Islet precursor cell (in vitro differentiated cells): ENCODE measurements at regions not wholly inside any gene's neighbourhood (a gene's known extent, or its start where the extent isn't known, plus 50 kb on each side); places are given as distances from the start of the nearest gene placed in this dataset.

Source experiments
- DNase-seq: peaks from one replicate; pipeline ENCODE4 v3.0.0-alpha.2; 2018

GRCh38 chr10:128780156-128780761 is 654.0 kb upstream of the MKI67 start:
- DNase-seq, result no peak

DNA sequence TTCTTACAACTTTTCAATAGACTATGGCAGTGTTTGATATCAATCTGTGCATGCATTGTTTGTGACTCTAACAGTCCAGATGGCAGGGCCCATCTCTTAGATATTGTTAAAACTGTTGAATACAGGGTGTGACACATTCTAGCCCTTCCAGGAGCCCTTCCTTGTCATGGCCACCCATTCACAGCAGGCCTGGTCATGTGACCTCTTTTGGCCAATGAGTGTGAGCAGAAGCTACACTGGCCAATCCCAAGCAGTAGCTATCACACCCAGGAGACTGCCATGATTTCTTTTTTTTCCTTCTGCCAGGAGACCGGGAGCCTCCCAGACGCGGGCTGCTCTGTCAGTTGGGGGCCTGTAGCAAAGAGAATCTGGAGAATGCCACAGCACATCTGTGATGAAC is 655.4 kb upstream of the MKI67 start:
- no peak for DNase-seq

GRCh38 chr10:128784444-128784843 is 658.2 kb upstream of the MKI67 start:
- no peak for DNase-seq

DNA sequence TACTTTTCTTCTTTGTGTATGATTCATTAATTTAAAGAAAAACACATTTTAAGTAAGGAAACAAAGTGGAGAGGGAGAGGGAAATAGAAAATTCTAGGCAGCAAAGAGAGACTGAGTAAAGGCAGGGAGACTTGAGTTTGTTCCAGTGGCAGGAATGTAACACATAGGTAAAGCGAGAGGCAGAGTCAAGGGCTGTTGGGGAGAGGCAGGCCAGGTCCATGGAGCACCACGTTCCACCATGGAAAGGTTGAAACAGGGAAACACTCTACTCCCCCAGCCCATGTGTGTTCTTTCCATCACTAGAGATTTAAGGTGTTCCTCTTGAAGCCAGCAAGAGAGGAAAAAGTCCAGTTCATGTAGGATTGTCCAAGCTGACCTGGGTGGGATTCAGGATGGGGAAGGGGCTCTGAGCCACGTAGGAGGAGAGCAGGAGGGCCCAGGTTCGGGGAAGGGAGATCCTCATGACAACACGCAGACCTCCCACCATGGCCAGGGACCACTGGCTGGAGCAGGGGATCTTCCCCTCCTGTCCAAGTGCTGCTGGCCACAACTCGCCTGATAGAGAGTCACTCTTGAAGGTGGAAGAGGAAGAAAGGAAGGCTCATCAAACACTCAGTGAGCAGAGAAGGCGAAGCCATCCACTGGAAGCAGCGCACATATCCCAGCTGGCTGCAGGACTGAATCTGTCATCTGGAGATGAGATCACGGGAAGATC is 666.4 kb upstream of the MKI67 start:
- no peak for DNase-seq

DNA sequence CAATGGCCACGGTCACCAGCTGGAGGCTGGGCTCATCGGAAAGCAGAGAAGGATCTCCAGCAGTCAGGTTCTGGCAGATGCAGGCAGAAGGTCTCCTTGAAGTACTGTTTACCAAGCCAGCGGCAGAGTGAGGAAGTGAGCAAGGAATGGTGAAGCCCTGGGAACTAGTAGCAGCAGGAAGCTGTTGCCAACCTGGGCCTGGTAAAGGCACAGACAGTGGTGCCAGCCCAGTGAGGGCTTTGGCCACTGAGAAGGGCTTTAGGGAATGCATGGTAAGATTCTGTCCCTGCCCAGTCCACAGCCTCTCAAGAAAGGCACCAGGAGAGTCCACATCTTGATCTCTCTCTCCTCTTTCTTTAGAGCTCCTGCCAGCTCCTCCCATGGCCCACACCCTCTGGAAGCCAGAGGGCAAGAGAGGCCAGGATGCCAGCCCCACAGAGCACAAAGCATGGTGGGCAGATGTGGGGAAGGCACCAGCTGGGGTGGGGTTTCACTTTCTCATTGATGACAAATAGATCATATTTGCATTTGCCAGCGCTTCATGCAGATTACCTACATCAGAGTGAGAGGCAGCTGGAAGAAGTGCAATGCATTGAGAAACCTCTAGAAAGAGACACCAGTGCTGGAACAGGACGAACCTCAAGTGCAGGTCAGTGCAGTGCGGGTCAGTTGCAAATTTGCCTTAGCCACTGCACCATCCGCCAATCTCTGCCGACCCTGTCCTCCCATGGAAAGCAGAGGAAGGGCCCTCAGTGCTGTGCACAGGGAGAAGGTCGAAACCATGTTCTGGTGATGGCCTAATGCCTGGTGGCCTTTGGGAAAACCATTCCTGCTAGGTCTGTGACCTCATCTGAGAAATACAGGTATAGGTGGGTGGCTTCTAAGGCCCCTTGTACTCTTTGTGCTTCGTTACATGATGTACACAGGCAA is 667.8 kb upstream of the MKI67 start:
- DNase-seq, result no peak

DNA sequence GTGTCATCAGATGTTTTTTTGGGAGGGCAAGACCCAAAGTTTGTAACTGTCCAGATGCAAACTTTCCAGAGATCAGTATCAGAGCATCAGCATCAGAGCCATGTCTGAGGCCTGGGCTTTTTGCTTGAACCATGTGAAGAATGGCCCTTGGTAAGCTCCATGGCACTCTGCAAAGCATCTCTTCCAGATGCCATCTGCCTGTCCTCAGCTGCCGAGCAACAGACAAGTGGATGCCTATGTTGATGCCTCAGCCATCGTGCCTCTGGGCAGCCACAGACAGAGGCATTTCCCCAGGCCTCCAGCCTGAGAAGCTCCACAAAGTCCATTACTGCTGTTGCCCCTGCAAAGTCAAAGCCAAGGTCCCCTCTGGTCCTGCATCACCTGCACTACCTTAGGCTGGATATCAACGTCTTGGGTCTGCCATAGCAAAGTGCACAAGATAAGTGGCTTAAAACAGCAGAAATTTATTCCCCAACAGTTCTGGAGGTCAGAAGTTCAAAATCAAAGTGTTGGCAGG is 670.2 kb upstream of the MKI67 start:
- DNase-seq, result no peak

- DNase-seq, result no peak
Measured at GRCh38 chr10:128802062-128802461, 665.0 kb upstream of the MGMT start.

GRCh38 chr10:128803790-128804189 is 663.3 kb upstream of the MGMT start:
- no peak for DNase-seq

GRCh38 chr10:128804411-128804810 is 662.6 kb upstream of the MGMT start:
- DNase-seq, result no peak

DNA sequence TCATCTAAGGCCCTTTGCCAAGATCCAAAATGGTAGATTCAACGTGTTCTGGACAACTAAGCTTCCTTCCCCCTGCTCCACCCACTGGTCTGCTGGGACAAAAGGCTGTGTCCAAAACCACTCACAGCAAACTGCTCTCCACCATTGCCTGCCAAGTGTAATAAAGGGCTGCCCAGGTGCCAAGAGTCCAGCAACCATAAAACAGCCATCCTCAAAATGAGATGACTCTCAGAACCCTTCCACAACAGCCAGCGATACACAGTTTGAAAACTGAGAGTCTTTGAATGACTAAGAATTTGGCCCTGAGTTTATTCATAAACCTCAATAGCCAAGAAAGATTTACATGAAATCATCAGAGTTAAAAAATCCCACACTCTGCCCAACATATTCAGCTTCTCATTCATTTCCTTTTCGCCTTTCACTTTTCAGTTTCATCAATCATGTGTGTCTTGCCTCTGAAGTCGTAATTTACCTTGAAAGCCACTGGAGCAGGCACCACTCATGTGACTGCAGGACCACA is 658.1 kb upstream of the MGMT start:
- DNase-seq, result no peak

GRCh38 chr10:128811511-128811910 is 655.5 kb upstream of the MGMT start:
- DNase-seq, result no peak

- no peak for DNase-seq
Measured at GRCh38 chr10:128812000-128812399, 655.0 kb upstream of the MGMT start.

DNA sequence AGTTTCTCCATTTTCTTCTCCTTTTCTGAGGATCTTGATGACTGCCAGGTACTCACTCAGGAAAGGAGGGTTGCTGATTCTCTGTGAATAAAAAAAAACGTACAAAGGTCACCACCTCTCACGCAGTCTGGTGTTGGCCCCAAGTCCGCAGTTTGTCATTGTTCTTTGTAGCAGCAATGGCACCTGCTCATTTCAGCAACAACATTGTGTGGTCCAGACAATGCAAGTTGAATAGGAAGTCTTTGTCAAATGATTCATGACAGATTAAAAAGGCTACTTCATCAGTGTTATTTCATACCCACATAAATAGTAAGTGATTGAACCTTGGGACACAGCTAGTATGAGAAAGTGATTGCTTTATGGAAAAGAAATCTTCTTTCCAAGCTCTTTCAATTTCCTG is 653.5 kb upstream of the MGMT start:
- no peak for DNase-seq

GRCh38 chr10:128814024-128814423 is 653.0 kb upstream of the MGMT start:
- no peak for DNase-seq

DNA sequence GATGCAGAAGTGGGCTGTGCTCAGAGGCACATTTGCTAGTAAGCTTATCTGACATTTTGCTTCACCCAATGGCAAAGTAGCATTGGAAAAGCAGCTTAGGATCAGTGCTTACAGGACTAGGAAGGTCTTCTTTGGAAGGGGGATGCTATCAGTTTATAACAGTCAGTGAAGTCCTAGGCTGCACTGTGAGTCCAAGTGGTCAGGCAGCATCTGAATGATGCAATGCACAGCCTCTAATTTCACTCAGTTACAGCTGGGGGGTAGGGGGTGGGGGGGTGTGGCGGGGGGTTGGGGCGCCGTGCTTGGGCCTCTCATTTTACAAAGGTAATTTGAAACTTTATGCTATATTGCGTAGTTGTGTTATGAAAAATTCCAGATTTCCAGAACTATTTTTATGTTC is 652.3 kb upstream of the MGMT start:
- DNase-seq, result no peak

- DNase-seq, result peak; percentile 17
Measured at GRCh38 chr10:128816726-128817125, 650.3 kb upstream of the MGMT start.

DNA sequence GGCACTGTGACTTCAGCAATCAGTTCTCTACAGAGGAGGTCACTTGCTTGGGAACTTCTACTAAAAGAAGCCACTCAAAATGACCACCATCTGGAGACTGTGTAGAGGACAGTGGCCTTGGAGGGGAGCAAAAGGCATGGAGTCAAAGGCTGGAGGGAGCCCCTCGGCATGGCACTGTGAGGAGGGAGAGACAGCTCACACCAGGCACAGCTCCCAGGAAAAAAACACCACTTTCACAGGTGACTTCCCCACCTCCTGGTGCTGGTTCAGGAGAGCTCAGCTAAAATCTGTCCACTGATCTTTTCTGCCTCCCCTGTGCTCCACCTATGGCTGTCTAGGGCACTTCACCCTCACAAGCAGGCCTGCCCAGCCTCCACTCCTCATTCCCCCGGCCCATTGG is 649.4 kb upstream of the MGMT start:
- peak; percentile 33 for DNase-seq

DNA sequence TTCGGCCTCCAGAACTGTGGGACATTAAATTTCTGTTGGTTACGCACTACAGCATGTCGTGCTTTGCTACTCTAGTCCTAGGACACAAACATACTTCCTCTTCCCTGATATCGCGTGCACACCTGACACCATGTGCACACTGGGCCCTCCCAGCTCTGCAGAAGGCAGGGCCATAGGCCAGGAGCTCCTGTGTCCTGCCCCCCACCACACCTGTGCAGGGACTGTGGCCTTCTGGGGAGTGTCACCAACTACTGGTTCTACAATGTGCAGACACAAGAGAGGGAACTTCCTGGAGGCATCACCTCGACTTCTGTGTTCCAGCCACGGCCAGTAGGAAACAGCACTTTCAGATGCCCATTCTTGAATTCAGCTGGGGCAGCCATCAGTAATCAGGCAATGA is 646.4 kb upstream of the MGMT start:
- DNase-seq, result peak; percentile 22

GRCh38 chr10:128823201-128823600 is 643.8 kb upstream of the MGMT start:
- DNase-seq, result no peak

DNA sequence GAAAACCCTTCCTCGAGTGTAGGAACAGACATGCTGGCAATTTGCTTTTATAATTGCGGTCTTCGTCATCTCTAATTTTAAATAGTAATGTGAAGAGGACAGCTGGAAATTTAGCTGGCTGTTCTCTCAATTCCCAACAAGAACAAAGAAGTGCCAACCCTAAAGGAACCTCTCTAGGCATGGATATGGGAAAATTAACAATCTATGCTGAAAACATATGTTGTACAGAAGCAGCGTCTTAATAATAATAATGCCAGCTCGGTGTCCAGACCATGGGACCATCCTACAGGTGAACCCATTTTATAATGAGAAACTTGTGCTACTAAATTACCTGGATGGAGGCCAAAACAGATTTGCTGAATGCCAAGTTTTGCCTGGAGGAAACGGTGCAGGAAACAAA is 641.4 kb upstream of the MGMT start:
- DNase-seq, result no peak

GRCh38 chr10:128833671-128834070 is 633.4 kb upstream of the MGMT start:
- no peak for DNase-seq

DNA sequence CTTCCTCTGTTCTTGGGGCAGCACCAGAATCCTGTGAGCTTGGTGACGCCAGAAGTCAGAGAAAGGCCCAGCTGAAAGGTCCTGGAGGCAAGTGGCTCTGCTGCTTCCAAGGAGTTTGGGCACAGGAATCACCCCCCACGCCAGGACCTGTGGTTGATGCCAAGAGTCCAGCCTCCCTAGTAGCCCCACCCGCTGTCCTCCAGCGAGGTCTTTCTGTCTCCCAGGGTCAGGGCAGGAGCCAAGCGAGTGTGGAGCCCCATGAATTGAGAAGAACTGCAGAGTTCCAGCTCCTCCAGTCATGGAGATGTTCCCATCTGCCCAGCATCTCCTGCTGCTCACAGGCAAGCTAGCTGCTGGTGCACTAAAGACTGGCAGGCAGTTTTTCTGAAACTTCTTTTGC is 631.7 kb upstream of the MGMT start:
- no peak for DNase-seq

DNA sequence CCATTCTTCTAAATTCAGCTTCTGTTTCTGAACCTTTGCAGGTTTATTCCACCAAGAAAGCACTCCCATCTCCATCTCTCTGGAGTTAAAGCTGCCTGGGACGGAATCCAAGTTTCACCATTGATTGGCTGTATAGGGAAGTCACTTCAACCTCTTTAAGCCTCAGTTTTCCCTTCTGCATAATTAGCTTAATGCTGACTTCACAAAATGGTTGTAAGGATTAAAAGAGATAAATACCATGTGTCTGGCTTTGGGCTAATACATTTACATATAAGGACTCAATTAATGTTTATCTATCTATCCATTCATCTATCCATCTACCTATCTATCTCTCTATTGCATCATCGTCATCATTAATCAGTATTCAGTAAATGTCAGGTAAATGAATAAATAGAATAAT is 629.6 kb upstream of the MGMT start:
- no peak for DNase-seq
